HG02870 (cell line): ENCODE measurements at regions not wholly inside any gene's neighbourhood (a gene's known extent, or its start where the extent isn't known, plus 50 kb on each side); places are given as distances from the start of the nearest gene placed in this dataset.
"Not testable (repeated sequence)": the region's sequence is repeated elsewhere in the genome, so short reads cannot be mapped to it uniquely, and the experiment has no call there.

Experiments used
- ATAC-seq: cut with Tn5 transposase; IDR thresholded peaks from one replicate; pipeline ENCODE4 v1.9.1; 2021; ENCODE audit warnings: mild to moderate bottlenecking, moderate library complexity; ENCODE audit not compliant: unreplicated experiment

- not testable (repeated sequence) for ATAC-seq
These were observed 70.7 kb upstream of the ZNF658 start for GRCh38 chr9:66829853-66830252.

- not testable (repeated sequence) for ATAC-seq
These were observed 69.6 kb upstream of the ZNF658 start for GRCh38 chr9:66830777-66831497.

GRCh38 chr9:66832222-66832621, 68.3 kb upstream of the ZNF658 start:
- not testable (repeated sequence) for ATAC-seq

- ATAC-seq = not testable (repeated sequence)
These were observed 63.1 kb upstream of the ZNF658 start for GRCh38 chr9:66837242-66837937.
